ENCODE measurements at regions not wholly inside any gene's neighbourhood (a gene's known extent, or its start where the extent isn't known, plus 50 kb on each side); places are given as distances from the start of the nearest gene placed in this dataset.

DNA sequence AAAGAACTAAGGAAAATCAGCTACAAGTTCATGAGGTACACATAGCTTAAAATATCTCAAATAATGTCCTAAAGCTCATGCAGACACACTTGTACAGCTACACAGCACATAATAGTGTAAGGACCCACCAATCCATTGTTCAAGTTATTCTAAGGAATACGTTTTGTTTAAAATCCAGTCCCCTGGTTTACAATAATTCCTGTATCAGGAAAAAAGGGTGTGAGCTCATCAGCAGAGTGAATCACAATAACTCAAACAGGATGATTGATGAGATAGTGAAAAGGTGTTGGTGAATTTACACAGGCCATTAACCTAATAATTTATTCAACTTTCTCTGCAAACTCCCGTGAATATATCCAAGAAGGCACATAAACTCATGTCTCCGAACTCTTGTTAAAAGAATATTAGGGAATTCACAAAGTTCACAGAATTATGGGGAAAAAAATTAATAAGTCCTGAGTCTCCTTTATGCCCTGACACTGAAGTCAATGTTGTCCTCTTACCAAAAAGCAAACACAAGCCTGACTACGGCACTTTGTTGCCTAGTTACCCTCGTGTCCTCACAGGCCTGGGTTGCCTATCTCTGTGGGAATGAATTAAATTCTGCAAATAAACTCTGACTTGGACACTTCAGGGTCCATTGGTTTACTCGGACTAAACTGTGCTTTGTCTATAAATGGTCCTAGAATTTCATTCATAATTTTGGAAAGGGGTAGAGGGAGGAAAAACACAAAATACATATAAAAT lies 142.8 kb upstream of the PDE4D start:
- TF ChIP-seq GATA2 (IDR thresholded peaks at IDR 0.05; ENCODE audit: low read depth, low read length) (no peak), GATA3 (IDR thresholded peaks at IDR 0.05; ENCODE audit: low read depth, low read length) (no peak)

Measured in SH-SY5Y (cell line).